OCI-LY7 (cell line): ENCODE measurements at regions not wholly inside any gene's neighbourhood (a gene's known extent, or its start where the extent isn't known, plus 50 kb on each side); places are given as distances from the start of the nearest gene placed in this dataset.

Source experiments
- BruUV-seq: library from RNA; stranded (reverse); fragments of 400-500 nt; replicated peaks from 2 replicates; lab custom pipeline; 2021; lab: Mats Ljungman, UMichigan
- CTCF ChIA-PET: fragments of 300-600 bp; sonication (Branson Sonifier 250); formaldehyde crosslinking; loops from one replicate; lab custom pipeline; 2022; ENCODE audit warnings: antibody characterized with exemption; ENCODE audit not compliant: unreplicated experiment; lab: Charles Lee
- POLR2A ChIA-PET: fragments of 300-600 bp; sonication (Branson Sonifier 250); formaldehyde crosslinking; loops from one replicate; lab custom pipeline; 2022; ENCODE audit warnings: antibody characterized with exemption; lab: Charles Lee
- DNase-seq: peaks from one replicate; pipeline ENCODE4 v3.0.0-alpha.2; 2015; ENCODE audit warnings: low spot score
- H2AFZ ChIP-seq: fragments of 200-600 bp; sonication (generic), shearing (Covaris generic); 2 replicates; pipeline ENCODE4 v1.6.1; 2014; ENCODE audit warnings: mild to moderate bottlenecking, antibody characterized with exemption, low read length, moderate library complexity
- H3K27ac ChIP-seq: fragments of 200-600 bp; sonication (generic); 2 replicates; pipeline ENCODE4 v1.5.1; 2014; ENCODE audit warnings: mixed run types, low read depth, mild to moderate bottlenecking, moderate library complexity, low read length, inconsistent platforms; ENCODE audit not compliant: poor library complexity, severe bottlenecking
- H3K36me3 ChIP-seq: fragments of 200-600 bp; sonication (generic); 2 replicates; pipeline ENCODE4 v1.6.1; 2014; ENCODE audit warnings: mild to moderate bottlenecking, antibody characterized with exemption, low read length, moderate library complexity, mixed read lengths; ENCODE audit not compliant: insufficient read depth
- H3K4me1 ChIP-seq: fragments of 200-600 bp; sonication (generic); 2 replicates; pipeline ENCODE4 v1.5.1; 2014; ENCODE audit warnings: mild to moderate bottlenecking, low read length; ENCODE audit not compliant: insufficient read depth, poor library complexity, severe bottlenecking
- H3K4me2 ChIP-seq: fragments of 200-600 bp; sonication (generic); 2 replicates; pipeline ENCODE4 v1.6.1; 2014; ENCODE audit warnings: mild to moderate bottlenecking, low read length
- H3K4me3 ChIP-seq: fragments of 200-600 bp; sonication (generic); 2 replicates; pipeline ENCODE4 v1.5.1; 2014; ENCODE audit warnings: mild to moderate bottlenecking, low read depth, low read length; ENCODE audit not compliant: poor library complexity, severe bottlenecking
- H3K79me2 ChIP-seq: fragments of 200-600 bp; sonication (generic); 2 replicates; pipeline ENCODE4 v1.6.1; 2016; ENCODE audit warnings: low read depth, mild to moderate bottlenecking, low read length, moderate library complexity, mixed read lengths; ENCODE audit not compliant: insufficient read depth
- H3K9me2 ChIP-seq: fragments of 200-600 bp; sonication (generic); 2 replicates; pipeline ENCODE4 v1.6.1; 2016; ENCODE audit warnings: mild to moderate bottlenecking, low read length, mixed read lengths; ENCODE audit not compliant: insufficient read depth
- H3K9me3 ChIP-seq: fragments of 200-600 bp; sonication (generic); 2 replicates; pipeline ENCODE4 v1.6.1; 2014; ENCODE audit warnings: mild to moderate bottlenecking, mixed run types, low read length, mixed read lengths
- H4K20me1 ChIP-seq: fragments of 200-600 bp; sonication (generic); 2 replicates; pipeline ENCODE4 v1.6.1; 2014; ENCODE audit warnings: mild to moderate bottlenecking, antibody characterized with exemption, low read length, moderate library complexity, mixed read lengths; ENCODE audit not compliant: insufficient read depth
- CTCF ChIP-seq: fragments of 200-600 bp; sonication (generic); conservative IDR thresholded peaks from 2 replicates; pipeline ENCODE4 v1.5.1; 2014; ENCODE audit warnings: mild to moderate bottlenecking, antibody characterized with exemption, low read length, moderate library complexity, mixed read lengths
- EZH2phosphoT487 ChIP-seq: fragments of 200-600 bp; sonication (generic); IDR thresholded peaks from 2 replicates; pipeline ENCODE4 v1.6.1; 2018; ENCODE audit warnings: low read depth, borderline replicate concordance, mild to moderate bottlenecking, mixed run types, antibody characterized with exemption, low read length, moderate library complexity, mixed read lengths
- intact Hi-C: fragments of 100-400 bp; cut with micrococcal nuclease; formaldehyde crosslinking; loops from one replicate; pipeline ENCODE4 v1.10.0; 2022; ENCODE audit not compliant: unreplicated experiment

- Histone ChIP-seq H3K27ac (no peak overlapping the region), H3K9me3 (no peaks in the 10 kb centered on the region), H3K79me2 (no peaks in the 10 kb centered on the region), H3K4me1 (no peaks in the 10 kb centered on the region), H2AFZ (no peak overlapping the region), H3K4me3 (no peak overlapping the region), H4K20me1 (no peaks in the 10 kb centered on the region), H3K36me3 (peaks cover 69% of the 10 kb centered on the region), H3K4me2 (no peak overlapping the region), H3K9me2 (no peaks in the 10 kb centered on the region)
- no peak for TF ChIP-seq CTCF
- no peak for TF ChIP-seq EZH2phosphoT487
- no peak for DNase-seq
- intact Hi-C loops = no loop called here
- no TSS peak for BruUV-seq
- ChIA-PET CTCF (no interaction called here), POLR2A (no interaction called here)
Measured at GRCh38 chr2:10188211-10188610, 65.7 kb downstream of the RRM2 start.

GRCh38 chr2:10188729-10189305 is 66.3 kb downstream of the RRM2 start:
- no peak overlapping the region for H2AFZ ChIP-seq
- DNase-seq = no peak
- ChIA-PET CTCF (no interaction called here), POLR2A (no interaction called here)
- no peak overlapping the region for H3K4me3 ChIP-seq
- BruUV-seq = no TSS peak
- TF ChIP-seq CTCF = no peak
- TF ChIP-seq EZH2phosphoT487 = no peak
- H3K4me2 ChIP-seq = no peak overlapping the region
- H3K9me2 ChIP-seq = no peaks in the 10 kb centered on the region
- intact Hi-C loops = no loop called here
- H3K36me3 ChIP-seq = peaks cover 73% of the 10 kb centered on the region
- no peaks in the 10 kb centered on the region for H3K9me3 ChIP-seq
- H3K4me1 ChIP-seq = no peaks in the 10 kb centered on the region
- H4K20me1 ChIP-seq = no peaks in the 10 kb centered on the region
- H3K79me2 ChIP-seq = no peaks in the 10 kb centered on the region
- H3K27ac ChIP-seq = no peak overlapping the region

- Histone ChIP-seq H3K4me2 (no peak overlapping the region), H4K20me1 (no peaks in the 10 kb centered on the region), H3K4me3 (no peak overlapping the region), H3K9me3 (no peaks in the 10 kb centered on the region), H3K4me1 (no peaks in the 10 kb centered on the region), H3K9me2 (no peaks in the 10 kb centered on the region), H2AFZ (no peak overlapping the region), H3K79me2 (no peaks in the 10 kb centered on the region), H3K36me3 (peaks cover 82% of the 10 kb centered on the region), H3K27ac (no peak overlapping the region)
- no TSS peak for BruUV-seq
- DNase-seq = no peak
- ChIA-PET CTCF (no interaction called here), POLR2A (no interaction called here)
- TF ChIP-seq EZH2phosphoT487 (no peak), CTCF (no peak)
- intact Hi-C loops = no loop called here
Measured at GRCh38 chr2:10190255-10190654, 67.7 kb downstream of the RRM2 start.
